Amygdala (tissue), 56 donors: ENCODE measurements at regions not wholly inside any gene's neighbourhood (a gene's known extent, or its start where the extent isn't known, plus 50 kb on each side); places are given as distances from the start of the nearest gene placed in this dataset.

Experiments used
- DNase-seq, 56 donors: peaks; one replicate each; lab custom pipeline; 2025; lab: John Stamatoyannopoulos, UW

DNA sequence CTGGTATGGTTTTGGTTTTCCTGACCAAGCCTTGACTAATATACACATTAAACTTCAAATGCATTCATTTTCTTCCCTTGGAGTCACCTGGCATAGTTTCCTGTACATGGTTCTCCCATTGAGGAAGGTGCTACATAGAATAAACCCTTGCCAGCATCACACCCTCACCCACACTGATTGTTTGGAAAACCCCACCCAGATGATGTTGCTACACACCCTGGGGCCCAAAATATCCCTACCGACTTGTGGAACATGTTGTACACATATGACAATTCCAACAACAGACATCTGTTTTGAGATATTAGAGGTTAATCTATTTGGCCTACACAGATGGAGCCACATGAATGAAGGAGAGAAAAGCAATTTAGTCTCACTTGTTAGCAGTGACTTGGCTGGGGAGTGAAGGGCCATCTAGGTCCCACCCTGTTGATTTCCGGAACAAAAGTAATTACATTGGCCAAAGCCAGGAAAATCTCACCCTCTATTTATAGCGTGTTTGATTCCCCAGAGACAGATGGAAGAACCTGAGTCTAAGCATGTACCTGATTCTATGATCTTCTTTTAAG is 606.0 kb upstream of the BTBD3 start:
- no peak for DNase-seq

DNA sequence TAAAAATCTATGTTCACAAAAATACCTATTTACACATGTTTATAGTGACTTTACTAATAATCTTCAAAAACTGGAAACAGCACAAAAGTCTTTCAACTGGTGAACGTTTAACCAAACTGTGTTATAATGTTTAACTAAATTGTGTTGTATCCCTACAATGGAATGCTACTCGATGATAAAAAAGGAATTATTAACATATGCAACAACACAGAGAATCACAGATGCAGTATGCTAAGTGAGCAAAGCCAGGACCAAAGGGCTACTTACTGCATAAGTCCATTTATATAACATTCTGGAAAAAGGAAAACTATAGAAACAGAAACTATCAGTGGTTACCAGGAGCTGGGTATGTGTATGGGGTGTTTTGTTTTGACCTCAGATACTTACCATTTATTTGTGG is 602.2 kb upstream of the BTBD3 start:
- no peak for DNase-seq

DNA sequence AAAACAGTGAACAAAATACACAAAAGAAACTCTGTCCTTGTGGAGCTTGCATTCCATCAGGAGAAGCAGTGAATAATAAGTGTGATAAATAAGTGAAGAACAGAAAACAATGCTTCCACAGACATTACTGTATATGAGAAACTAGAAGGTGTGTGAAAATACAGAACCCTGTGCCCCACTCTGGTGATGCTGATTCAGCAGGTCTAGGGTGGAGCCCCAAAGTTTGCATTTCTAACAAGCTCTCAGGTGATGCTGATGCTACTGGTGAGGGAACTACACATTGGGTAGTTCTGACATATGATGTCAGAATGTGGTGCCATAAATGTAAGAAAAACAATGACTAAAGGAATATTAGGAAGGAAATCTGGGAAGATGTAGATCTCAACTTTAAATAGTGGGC is 601.4 kb upstream of the BTBD3 start:
- no peak for DNase-seq

DNA sequence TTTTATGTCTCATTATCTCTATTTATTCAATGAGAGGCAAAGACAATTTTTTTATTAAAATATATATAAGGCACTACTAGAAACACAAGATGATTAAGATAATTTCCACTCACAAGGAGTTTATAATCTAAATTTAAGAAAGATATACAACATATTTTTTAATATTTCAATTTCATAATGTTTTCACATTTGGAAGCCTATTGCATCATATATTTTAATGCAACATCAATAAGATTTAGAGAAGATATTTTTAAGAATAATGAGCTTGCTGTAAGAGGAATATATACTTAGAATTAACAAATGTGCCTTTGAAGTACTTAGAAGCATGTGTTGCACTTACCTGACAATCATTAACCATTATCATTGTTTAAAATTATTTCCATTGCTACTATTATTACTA is 597.7 kb upstream of the BTBD3 start:
- no peak for DNase-seq

DNA sequence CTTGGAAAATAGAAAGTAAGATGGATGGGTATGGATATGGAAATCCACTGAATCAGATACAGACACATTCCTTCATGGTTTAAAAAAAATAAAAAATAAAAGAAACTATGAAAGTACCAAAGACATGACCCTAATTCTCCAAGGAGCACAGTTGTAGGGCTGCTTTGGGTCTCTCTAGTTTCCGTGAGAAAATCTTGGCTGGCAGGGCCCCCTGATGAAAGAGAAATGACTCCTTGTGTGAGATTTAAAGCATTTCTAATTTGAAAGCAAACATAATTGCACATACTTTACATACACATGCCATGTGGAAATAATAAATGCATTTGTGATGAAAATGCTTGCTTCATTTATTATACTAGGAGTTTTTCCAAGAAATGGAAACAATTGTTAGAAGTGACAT is 593.9 kb upstream of the BTBD3 start:
- DNase-seq: no peak

DNA sequence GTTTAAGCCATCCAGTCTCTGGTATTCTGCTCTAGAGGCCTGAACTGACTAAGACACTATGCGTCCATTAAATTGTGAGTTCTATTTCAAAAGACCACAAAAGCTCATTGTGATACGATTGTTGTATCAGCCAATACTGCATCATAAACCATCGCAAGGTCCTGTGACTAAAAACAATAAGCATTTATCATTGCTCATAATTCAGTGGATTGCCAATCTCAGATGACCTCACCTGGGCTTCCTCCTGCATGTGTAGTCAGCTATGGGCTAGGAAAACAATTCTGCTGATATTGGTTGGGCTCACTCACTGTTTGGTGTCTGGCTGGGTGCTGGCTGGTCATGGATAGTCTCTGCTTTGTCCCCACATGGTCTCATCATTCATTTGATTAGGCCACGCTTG is 592.7 kb upstream of the BTBD3 start:
- no peak for DNase-seq

DNA sequence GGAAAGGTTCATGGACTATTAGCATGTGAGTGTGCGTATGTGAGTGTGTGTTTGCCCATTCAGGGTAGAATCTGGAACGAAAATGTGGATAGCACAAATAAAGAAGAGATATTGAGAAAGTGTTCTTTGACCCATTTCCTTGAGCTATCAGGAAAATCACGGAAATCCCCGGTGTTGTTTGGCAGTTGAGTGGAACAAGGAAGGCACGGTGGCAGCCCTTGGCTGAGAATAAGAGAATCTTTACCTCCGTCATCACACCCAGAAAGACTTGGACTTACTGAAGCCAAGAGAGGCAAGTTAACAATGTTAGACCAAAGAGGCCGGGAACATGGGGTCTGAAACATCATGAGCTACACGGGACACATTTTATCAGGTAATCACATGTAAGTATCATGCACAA is 588.9 kb upstream of the BTBD3 start:
- no peak for DNase-seq

DNA sequence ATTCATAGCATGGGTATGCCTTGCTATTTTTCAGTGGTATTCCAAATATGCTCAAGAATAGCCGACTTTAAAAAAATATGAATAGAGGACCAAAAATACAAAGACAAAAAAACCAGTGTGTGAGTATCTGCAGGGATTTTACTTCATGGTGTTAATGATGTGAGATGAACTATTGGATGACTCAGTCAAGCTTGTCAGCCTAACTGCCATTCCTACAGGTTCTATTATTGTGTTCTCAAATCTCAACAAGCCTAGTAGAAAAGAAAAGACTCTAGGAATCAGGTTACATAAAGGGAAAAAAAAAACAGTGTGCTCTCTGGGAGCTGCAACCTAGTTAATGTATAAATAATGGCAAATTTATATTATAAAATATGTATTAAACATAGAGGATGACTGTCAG is 588.4 kb upstream of the BTBD3 start:
- DNase-seq: no peak

DNA sequence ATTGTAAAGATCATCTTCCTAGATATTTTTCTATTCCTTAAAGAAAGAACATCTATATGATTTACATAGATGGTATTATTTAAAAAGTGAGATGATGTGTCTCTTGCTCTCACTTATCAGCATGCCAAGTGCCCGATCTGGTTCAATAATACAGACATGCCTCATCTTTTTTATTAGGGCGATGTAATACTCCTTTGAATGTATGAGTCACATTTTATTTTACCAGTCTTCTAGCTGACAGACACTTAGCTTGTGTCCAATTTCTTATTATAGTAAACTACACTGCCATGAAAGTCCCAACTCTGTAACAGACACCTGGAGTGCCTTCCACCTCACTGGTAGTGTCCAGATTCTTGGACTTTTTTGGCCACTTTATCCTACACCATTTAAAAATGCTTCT is 586.6 kb upstream of the BTBD3 start:
- no peak for DNase-seq

DNA sequence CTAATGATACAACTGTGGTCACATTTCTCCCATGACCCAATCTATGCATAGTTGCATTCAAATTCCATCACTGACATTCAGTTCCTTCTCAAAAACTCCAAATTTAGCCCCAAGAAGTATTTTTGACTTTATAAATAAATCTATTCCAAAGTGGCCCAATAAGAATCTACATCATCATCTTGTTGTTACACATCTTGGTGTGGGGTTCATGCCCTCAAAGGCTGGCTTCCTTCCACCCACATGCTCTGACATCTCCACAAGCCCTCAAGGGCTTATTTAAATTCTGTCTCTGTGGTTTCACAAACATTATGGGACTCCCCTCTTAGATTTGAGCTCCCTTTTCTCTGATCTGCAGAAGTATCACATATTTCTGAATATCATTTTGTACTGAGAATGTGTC is 585.3 kb upstream of the BTBD3 start:
- no peak for DNase-seq

DNA sequence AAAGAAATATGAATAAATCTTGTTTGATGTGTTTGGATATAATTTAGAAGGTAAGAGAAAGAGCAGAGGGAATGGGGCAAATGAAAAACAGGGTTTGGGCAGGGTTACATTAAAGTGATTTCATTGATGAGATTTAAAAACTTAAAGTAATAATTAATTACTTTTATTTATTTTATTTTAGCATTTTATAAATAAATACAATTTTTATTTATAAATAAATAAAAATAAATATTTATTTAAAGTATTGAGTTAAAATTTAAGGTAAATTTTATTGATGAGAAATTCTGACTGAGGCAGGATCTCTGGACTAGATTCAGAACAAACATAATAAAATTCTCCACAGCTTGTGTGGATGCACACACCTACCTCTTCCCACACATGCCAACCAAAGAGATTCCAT is 584.1 kb upstream of the BTBD3 start:
- no peak for DNase-seq

DNA sequence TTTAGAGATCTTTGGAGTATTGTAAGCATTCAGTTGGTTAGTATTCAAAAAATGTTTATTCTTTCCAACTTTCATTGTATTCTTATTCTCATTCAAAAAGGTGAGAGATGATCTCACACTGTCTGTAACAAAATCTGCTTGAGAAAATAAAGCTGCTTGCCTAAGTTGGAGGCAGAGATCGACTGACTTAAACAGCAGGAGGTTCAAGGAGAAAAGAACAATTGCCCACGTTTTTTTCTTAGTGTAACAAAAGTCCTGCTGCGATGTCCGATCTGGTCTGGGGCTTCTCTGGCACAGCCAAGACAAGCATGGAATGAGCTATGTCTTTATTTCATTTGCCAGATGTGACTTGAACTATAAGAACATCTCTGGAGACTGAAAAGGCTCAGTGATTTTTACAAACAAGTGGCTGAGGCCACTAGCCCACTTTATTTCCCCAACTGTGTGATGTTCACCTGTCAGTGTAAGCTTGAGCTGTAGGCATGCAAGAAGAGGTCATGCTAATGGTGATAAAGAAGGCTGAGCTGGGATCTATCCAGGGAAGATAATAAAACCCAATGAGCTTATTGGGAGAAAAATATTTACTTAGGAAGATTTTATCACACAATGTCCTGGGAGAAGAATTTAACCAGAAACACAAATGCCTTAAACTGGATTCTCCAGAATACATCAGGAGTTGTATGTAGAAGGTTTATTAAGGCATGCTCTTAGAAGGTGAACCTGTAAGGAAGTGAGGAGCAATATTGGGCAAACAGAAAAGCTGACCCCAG is 580.1 kb upstream of the BTBD3 start:
- no peak for DNase-seq

DNA sequence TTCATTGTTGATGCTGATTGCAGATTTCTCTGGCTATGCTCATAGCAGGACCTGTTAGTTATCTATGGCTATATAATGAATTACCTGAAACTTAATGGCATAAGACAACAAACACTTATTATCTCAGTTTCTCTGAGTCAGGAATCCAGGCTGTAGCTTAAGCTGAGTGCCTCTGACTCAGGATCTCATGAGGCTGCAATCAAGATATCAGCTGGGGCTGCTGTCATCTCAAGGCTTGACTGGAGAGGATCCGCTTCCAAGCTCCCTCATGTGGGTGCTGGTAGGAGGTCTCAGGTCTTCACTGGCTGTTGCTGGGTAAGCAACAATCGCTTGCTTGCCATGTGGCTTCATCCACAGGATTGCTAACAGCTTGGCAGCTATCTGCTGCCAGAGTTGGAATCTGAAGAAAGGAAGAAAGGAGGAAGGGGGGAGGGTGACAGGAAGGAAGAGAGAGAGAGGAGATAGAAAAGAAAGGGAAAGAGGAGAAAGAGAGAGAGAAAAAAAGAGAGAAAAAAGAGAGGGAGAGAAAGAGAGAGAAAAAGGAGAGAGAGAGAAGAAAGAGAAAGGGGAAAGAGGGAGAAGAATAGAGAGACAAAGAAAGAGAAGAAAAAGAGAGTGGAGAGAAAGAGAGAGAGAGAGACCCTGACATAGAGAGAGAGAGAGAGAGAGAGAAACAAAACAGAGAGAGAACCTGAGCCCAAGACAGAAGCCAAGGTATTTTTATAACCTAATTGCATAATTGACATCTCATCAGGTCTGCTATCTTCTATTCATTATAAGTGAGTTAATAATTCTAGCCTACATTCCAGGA is 579.0 kb upstream of the BTBD3 start:
- DNase-seq: no peak

DNA sequence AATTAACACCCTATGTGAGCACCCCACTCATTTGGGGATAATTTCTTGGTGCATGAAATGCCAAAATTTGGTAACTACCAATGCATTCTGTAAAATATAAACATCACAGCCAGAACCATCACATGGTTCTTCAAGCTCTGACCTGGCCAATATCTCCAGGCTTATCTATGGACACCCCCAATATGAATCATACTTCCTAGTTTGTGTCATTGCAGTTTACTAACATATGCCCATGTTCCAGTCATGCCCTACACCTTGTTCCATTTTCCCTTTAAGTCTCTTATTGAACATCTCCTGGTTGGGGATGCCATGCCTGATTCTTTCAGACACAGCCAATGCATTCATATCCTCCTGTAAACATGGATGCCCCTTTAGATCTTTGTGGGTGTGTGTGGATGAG is 572.8 kb upstream of the BTBD3 start:
- no peak for DNase-seq

DNA sequence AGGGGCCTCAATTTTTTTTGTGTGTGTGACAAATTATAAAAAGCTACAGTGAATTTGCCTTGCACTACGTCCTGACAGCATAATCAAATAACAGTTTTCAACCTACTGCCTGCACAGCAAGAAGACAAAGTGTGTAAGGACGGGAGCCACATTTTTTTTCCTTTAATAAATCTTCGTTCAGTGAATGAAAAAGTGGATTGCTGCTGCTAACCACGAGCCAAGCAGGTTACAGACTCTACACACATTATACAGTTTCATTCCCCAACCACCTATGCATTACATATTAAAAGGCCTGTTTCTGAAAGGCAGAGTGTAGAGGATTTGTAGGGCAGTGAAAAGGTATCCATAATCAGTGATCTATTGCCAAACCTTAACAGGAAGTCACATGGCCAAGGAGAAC is 570.0 kb upstream of the BTBD3 start:
- DNase-seq: no peak

DNA sequence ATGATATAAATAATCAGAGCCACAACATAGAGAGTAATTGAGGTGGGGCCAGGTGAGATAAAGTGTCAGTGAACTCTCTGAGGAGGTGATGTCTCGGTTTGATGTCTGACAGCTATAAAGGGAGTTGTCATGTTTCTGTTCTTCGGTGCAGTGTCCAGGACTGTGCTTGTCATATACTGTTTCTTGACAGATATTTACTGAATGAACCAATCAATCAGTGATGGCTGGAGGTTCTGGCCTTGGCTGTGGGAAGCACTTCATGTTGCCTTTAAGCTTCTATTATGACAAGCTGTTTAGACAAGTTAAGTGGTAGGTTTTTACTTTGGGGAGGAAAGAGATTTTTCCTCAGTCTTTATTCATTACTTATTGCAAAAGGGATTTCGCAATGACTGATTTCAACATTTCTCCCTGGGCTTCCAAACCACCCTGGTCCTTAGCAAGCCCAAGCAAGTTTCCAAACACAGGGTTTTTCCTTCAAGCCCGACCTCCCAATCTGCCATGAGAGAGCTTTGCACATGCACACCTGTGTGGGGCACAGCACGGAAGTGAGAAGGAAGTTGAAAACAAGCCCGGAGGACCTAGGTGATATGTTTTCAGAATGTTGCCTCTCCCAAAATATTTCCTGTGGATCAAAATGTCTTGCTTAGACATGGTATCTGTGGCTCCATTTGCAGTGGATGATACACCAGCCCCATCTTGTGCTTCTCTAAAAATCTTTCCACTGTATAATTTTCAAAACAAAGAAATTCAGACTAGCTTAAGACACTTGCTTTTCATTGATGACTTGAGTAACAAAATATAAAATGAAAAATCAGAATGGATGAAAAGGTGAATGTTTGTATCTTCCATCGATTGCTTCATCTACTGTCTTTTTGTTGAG is 567.3 kb upstream of the BTBD3 start:
- DNase-seq: no peak

DNA sequence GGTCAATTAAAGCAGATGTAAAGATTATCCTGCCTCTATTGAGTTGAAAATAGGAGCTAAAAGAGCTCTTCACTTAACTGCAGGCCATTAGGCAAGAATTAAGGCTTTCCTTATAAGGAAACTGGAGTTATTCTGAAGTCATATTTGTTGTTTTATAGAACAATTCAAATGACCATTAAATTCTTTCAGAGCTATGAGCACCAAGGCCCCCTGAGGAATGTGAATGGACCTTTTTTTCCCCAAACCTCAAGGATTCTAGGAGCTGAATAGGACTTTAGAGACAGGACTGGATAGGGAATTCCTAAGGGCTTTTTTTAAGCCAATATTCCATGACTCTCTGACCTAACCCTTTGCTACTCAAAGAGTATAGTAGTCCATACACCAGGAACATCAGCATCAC is 565.7 kb upstream of the BTBD3 start:
- no peak for DNase-seq

DNA sequence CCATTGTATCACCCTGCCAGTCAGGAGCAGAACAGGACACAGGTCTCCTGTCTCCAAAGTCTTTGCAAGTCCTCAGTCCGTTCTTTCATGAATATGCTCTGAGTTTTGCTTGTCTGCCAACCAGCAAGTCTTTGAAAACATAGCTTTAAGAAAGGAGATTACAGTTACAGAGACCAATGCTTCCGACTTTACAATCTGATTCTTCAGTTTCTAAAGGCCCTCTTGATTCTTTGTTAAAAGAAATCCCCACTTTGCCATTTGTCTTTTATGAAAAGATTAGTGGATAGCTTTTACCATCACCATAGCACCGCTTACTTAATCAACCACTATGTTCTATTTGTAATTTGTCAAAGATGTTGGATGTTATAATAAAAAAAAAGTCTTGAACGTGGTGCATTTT is 562.8 kb upstream of the BTBD3 start:
- DNase-seq: no peak

DNA sequence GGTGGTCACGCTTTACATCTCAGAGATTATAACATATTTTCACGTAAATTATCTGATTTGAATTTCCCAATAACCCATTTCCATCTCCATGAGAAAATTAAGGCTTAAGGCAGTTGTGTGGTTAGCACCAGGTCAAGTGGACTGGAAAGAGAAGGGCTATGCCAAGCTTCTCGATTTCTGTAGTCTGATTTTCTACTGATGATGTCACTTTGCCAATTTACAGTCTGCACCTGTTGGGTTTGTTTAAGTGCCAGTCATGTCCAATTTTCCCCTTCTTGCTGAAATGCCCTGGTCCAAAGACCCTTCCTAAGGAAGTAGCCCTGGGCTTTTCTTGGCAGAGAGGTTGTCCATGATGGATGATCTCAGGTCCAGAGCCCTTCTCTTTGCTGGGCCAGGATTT is 562.3 kb upstream of the BTBD3 start:
- DNase-seq: no peak

DNA sequence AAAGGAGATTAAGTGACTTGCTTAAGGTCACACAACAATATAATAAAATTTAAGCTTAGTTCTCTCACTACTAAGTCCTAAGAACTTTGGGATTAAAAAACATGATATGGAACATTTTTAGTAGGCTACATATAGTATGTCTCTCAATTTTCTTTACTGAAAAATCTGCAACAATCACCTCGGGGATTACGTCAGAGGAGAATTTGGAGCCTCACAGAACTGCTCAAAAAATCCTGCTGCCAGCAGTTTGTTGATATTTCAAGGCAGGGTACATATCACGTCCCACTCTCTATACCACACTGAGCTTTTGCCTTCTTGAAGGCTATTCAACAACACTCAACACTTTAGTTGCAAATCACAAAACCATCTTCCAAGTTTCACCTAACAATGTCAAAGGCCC is 561.6 kb upstream of the BTBD3 start:
- DNase-seq: no peak

DNA sequence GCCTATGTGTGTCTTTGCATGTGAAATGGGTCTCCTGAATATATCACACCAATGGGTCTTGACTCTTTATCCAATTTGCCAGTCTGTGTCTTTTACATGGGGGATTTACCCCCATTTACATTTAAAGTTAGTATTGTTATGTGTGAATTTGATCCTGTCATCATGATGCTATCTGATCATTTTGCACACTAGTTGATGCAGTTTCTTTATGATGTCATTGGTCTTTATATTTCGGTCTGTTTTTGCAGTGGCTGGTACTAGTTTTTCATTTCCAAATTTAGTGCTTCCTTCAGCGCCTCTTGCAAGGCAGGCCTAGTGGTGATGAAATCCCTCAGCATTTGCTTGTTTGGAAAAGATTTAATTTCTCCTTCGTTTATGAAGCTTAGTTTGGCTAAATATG is 555.2 kb upstream of the BTBD3 start:
- no peak for DNase-seq
